ENCODE measurements at regions not wholly inside any gene's neighbourhood (a gene's known extent, or its start where the extent isn't known, plus 50 kb on each side); places are given as distances from the start of the nearest gene placed in this dataset.

- TF ChIP-seq CTCF (IDR thresholded peaks at IDR 0.05; ENCODE audit: insufficient read depth, low read depth, low read length) (no peak), EZH2 (IDR thresholded peaks at IDR 0.05; ENCODE audit: insufficient read depth, low read length) (no peak)
These were observed 85.6 kb downstream of the SLC25A15 start for GRCh38 chr13:40875044-40875443.
